Nephron progenitor cell (in vitro differentiated cells): ENCODE measurements at regions not wholly inside any gene's neighbourhood (a gene's known extent, or its start where the extent isn't known, plus 50 kb on each side); places are given as distances from the start of the nearest gene placed in this dataset.
A peak's percentile ranks its signal among the peaks of the same experiment; 100 is the strongest.
"Not testable (repeated sequence)": the region's sequence is repeated elsewhere in the genome, so short reads cannot be mapped to it uniquely, and the experiment has no call there.

ENCODE experiments used
- DNase-seq: peaks from one replicate; pipeline ENCODE4 v3.0.0; 2021
- H3K27ac Mint-ChIP-seq: 2 replicates; pipeline ENCODE4 v1.8.0; 2021; ENCODE audit warnings: mild to moderate bottlenecking, moderate library complexity, mixed read lengths
- H3K27me3 Mint-ChIP-seq: 2 replicates; pipeline ENCODE4 v1.8.0; 2021; ENCODE audit warnings: mild to moderate bottlenecking, low read depth, mixed read lengths; ENCODE audit not compliant: poor library complexity
- H3K36me3 Mint-ChIP-seq: 2 replicates; pipeline ENCODE4 v1.8.0; 2021; ENCODE audit warnings: low read depth, mixed read lengths
- H3K4me1 Mint-ChIP-seq: 2 replicates; pipeline ENCODE4 v1.8.0; 2021; ENCODE audit warnings: mixed read lengths
- H3K4me3 Mint-ChIP-seq: 2 replicates; pipeline ENCODE4 v1.8.0; 2021; ENCODE audit warnings: mild to moderate bottlenecking, moderate library complexity, mixed read lengths
- H3K9me3 Mint-ChIP-seq: 2 replicates; pipeline ENCODE4 v1.8.0; 2021; ENCODE audit warnings: mild to moderate bottlenecking, moderate library complexity, mixed read lengths
- TF ChIP-seq, protein P1 (sequence below): fragments of 200-600 bp; sonication (generic); IDR thresholded peaks from 2 replicates; pipeline ENCODE4 v1.5.0; 2021; ENCODE audit warnings: antibody characterized with exemption

DNA sequence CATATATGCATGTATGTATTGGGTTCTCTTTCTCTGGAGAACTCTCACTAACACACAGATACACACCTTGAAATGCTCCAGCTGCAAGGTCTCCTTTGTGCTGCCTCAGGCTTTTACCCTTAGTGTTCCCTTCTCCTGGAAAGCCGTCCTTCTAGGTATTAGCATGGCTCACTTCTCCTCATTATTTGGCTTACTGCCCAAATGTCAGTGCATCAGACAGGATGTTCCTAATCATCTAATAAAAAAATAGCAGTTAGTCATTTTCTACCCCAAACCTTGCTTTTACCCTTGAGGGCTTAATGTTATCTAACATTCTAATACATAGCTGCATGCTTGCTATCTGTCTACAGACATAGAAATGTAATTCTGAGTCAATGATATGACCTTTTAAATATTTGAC lies 109.0 kb upstream of the SLC16A7 start:
- Mint-ChIP-seq H3K36me3 (no peaks in the 10 kb centered on the region), H3K27me3 (peaks cover 3% of the 10 kb centered on the region), H3K4me1 (no peaks in the 10 kb centered on the region), H3K27ac (no peak overlapping the region), H3K4me3 (no peak overlapping the region), H3K9me3 (peaks cover 3% of the 10 kb centered on the region)
- TF ChIP-seq, protein P1, sequence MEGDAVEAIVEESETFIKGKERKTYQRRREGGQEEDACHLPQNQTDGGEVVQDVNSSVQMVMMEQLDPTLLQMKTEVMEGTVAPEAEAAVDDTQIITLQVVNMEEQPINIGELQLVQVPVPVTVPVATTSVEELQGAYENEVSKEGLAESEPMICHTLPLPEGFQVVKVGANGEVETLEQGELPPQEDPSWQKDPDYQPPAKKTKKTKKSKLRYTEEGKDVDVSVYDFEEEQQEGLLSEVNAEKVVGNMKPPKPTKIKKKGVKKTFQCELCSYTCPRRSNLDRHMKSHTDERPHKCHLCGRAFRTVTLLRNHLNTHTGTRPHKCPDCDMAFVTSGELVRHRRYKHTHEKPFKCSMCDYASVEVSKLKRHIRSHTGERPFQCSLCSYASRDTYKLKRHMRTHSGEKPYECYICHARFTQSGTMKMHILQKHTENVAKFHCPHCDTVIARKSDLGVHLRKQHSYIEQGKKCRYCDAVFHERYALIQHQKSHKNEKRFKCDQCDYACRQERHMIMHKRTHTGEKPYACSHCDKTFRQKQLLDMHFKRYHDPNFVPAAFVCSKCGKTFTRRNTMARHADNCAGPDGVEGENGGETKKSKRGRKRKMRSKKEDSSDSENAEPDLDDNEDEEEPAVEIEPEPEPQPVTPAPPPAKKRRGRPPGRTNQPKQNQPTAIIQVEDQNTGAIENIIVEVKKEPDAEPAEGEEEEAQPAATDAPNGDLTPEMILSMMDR, result no peak
- no peak for DNase-seq

DNA sequence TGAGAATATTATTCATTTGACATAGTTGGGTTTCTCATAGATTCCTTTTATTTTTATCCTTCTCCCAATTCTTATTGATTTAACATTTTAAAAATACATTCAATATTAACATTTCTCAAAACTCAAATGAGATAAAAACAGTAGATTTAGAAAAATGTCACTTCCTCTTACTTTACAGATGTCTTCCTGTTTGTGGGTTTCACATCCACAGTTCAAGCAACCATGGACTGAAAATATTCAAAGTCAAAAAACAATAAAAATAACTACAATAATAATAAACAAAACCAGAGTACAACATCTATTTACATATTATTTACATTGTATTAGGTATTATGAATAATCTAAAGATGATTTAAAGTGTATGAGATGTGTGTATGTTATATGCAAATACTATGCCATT lies 111.3 kb upstream of the SLC16A7 start:
- peaks cover 3% of the 10 kb centered on the region for H3K27me3 Mint-ChIP-seq
- H3K4me3 Mint-ChIP-seq, result no peak overlapping the region
- H3K36me3 Mint-ChIP-seq, result no peaks in the 10 kb centered on the region
- H3K4me1 Mint-ChIP-seq, result no peaks in the 10 kb centered on the region
- peaks cover 3% of the 10 kb centered on the region for H3K9me3 Mint-ChIP-seq
- H3K27ac Mint-ChIP-seq, result no peak overlapping the region
- TF ChIP-seq, protein P1, result no peak
- no peak for DNase-seq

DNA sequence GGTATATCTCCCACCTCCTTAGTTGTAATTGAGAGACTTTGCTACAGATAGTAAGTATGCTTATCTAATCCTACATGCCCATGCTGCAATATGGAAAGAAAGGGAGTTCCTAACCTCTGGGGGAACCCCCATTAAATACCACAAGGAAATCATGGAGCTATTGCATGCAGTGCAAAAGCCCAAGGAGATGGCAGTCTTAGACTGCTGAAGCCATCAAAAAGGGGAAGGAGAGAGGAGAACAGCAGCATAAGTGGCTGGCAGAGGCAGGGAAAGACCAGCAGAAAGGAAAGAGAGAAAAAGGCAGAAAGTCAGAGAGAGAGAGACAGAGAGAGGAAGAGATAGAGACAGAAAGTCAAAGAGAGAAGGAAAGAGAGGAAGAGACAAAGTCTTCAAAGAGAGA lies 121.6 kb upstream of the SLC16A7 start:
- H3K4me1 Mint-ChIP-seq, H3K27me3 Mint-ChIP-seq, H3K36me3 Mint-ChIP-seq, DNase-seq, H3K4me3 Mint-ChIP-seq, H3K9me3 Mint-ChIP-seq: not testable (repeated sequence)
- peak overlapping the region; percentile 52 for H3K27ac Mint-ChIP-seq

DNA sequence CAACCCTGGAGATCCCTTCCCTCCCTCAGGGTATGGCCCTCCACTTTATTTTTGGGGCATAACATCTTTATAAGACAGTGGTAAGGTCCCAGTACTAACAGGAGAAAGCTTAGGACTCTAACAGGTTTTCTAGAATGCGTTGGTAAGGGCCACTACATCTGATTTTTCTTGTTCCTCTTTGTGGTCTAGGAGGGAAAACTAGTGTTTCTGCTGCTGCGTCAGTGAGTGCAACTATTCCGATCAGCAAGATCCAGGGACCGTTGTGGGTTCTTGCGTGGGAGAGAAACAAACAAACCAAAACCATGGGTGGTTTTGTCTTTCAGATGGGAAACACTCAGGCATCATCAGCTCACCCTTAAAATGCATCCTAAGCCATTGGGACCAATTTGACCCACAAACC lies 123.6 kb upstream of the SLC16A7 start:
- Mint-ChIP-seq H3K27ac (no peak overlapping the region), H3K27me3 (no peaks in the 10 kb centered on the region), H3K9me3 (peaks cover 8% of the 10 kb centered on the region), H3K36me3 (no peaks in the 10 kb centered on the region), H3K4me1 (no peaks in the 10 kb centered on the region), H3K4me3 (no peak overlapping the region)
- TF ChIP-seq, protein P1, result no peak
- DNase-seq, result no peak

DNA sequence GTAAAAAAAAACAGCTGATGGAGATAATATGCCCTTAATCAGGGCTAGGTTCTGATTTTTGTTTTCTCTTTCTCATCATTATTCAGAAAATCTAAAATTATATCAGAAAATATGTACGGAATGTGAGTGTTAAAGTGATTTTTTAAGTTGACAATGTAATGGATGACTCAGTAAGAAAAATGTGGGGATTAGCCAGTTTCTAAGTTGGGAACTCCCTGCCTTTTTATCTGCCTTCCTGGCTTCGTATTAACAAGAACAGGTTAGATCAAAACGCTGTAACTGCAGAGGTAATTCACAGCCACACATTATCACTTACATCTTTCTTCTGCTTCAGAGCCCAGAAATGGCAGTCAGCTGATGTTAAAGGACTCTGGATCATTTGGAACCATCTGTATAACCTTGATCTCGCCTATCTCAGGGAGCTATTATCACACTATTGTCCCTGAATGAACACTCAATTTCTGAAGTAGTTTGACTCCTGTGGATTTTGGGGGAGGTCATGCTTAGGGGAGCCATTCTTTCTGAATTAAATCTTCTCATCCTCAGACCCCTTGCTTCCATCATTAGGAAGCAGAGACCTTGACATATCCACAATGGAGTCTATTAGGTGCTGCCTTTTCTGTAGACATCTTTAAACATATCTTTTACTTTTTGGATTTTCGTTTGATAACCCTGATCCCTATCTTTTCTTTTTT lies 135.7 kb upstream of the SLC16A7 start:
- H3K9me3 Mint-ChIP-seq, result no peaks in the 10 kb centered on the region
- no peak for DNase-seq
- no peaks in the 10 kb centered on the region for H3K4me1 Mint-ChIP-seq
- no peak overlapping the region for H3K4me3 Mint-ChIP-seq
- no peak overlapping the region for H3K27ac Mint-ChIP-seq
- H3K27me3 Mint-ChIP-seq, result no peaks in the 10 kb centered on the region
- no peaks in the 10 kb centered on the region for H3K36me3 Mint-ChIP-seq
- TF ChIP-seq, protein P1, result no peak

DNA sequence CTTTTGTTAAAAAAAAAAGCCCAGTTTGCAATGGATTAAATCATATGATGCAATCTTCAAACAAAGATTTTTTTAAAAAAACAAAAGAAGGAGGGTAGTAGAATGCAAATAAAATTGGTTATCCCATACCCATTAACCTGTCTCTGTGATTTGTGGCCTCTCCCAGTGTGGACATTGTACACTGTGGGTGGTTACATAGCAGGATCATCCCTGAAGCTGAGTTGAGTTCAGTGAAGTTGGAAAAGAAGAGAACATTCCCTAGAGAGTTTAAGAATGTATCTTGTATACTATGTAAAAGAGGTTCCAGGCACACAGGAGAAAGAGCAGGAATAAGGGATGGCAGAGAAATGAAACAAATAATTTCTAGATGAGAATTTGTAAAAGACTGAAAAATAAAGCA lies 142.4 kb upstream of the SLC16A7 start:
- Mint-ChIP-seq H3K27ac (peak overlapping the region; percentile 14), H3K27me3 (no peaks in the 10 kb centered on the region), H3K36me3 (no peaks in the 10 kb centered on the region), H3K4me1 (peaks cover 16% of the 10 kb centered on the region), H3K9me3 (no peaks in the 10 kb centered on the region), H3K4me3 (no peak overlapping the region)
- TF ChIP-seq, protein P1, result no peak
- DNase-seq, result peak; percentile 30
